ENCODE measurements at regions not wholly inside any gene's neighbourhood (a gene's known extent, or its start where the extent isn't known, plus 50 kb on each side); places are given as distances from the start of the nearest gene placed in this dataset.

DNA sequence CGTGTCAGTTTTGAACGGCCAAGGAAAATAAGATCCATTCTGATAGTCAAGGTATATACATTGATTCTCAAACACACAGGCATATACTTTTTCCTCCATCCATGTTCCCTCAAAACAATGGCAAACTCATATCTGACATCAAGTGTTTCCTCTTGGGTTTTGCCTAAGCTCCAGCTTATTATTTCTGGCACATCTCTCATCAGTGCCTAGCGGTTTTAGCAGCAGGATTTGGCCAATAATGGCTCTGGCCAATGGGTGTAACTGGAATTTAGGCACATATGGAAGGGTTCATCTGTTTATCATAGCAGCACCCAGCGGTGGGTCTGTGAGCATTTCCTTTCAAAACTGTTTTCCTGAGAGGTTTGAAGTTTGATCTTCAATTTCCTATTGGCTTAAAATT lies 161.6 kb upstream of the TLL1 start:
- H4K20me1 ChIP-seq (ENCODE audit: insufficient read depth): no peaks in the 10 kb centered on the region
- intact Hi-C loops (cut with micrococcal nuclease): no loop called here
- peaks cover 4 to 8% of the 10 kb centered on the region in 2 experiments; a peak in 2 of 4 replicates for H3K4me1 ChIP-seq (ENCODE audit: control insufficient read depth in 1 of 2, insufficient read depth in 2 of 2, low read length in 2 of 2)
- H3K9me3 ChIP-seq (ENCODE audit: control insufficient read depth in 1 of 2, insufficient read depth in 1 of 2, low read depth in 1 of 2, low read length in 2 of 2): no peaks in the 10 kb centered on the region
- ChIA-PET RAD21 (ENCODE audit: low non-redundant PET in 1 of 2, low total read pairs in 2 of 2, uncharacterized antibody in 2 of 2, unreplicated experiment in 2 of 2) (no interaction called here), POLR2A (no interaction called here), CTCF (no interaction called here)
- no peak overlapping the region for H2AFZ ChIP-seq (ENCODE audit: low read depth, low read length, poor library complexity, severe bottlenecking)
- ATAC-seq (no peak), DNase-seq (ENCODE audit: low read depth, low spot score) (no peak)
- H3K27ac ChIP-seq (ENCODE audit: low read depth, low read length): no peak overlapping the region
- no peaks in the 10 kb centered on the region for H3K79me2 ChIP-seq (ENCODE audit: insufficient read depth, low read length)
- 0 out of 2 replicates have a peak, but pooled peaks cover 8% of the 10 kb centered on the region for H3K9me2 ChIP-seq (ENCODE audit: insufficient read depth)
- no peak overlapping the region for H3K4me3 ChIP-seq (replicated peaks in 1 of 2; ENCODE audit: low read depth in 1 of 2, low read length in 2 of 2)
- BruUV-seq (replicated peaks): no TSS peak
- no peaks in the 10 kb centered on the region for H3K36me3 ChIP-seq (ENCODE audit: control insufficient read depth in 1 of 2, insufficient read depth in 2 of 2, low read length in 2 of 2)
- TF ChIP-seq RAD21 (IDR thresholded peaks at IDR 0.05; ENCODE audit: low read depth) (no peak), SRF (IDR thresholded peaks at IDR 0.05; ENCODE audit: low read depth) (no peak), SIN3A (IDR thresholded peaks at IDR 0.05; ENCODE audit: low read depth) (no peak), ZNF274 (IDR thresholded peaks at IDR 0.05; ENCODE audit: low read depth, low read length) (no peak)
- TF ChIP-seq, protein P1, sequence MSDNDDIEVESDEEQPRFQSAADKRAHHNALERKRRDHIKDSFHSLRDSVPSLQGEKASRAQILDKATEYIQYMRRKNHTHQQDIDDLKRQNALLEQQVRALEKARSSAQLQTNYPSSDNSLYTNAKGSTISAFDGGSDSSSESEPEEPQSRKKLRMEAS (IDR thresholded peaks at IDR 0.05): no peak
- TF ChIP-seq, protein P2, sequence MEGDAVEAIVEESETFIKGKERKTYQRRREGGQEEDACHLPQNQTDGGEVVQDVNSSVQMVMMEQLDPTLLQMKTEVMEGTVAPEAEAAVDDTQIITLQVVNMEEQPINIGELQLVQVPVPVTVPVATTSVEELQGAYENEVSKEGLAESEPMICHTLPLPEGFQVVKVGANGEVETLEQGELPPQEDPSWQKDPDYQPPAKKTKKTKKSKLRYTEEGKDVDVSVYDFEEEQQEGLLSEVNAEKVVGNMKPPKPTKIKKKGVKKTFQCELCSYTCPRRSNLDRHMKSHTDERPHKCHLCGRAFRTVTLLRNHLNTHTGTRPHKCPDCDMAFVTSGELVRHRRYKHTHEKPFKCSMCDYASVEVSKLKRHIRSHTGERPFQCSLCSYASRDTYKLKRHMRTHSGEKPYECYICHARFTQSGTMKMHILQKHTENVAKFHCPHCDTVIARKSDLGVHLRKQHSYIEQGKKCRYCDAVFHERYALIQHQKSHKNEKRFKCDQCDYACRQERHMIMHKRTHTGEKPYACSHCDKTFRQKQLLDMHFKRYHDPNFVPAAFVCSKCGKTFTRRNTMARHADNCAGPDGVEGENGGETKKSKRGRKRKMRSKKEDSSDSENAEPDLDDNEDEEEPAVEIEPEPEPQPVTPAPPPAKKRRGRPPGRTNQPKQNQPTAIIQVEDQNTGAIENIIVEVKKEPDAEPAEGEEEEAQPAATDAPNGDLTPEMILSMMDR (IDR thresholded peaks at IDR 0.05 in 2 of 3, conservative IDR thresholded peaks at IDR 0.05 in 1 of 3; ENCODE audit: borderline replicate concordance in 1 of 3, insufficient read depth in 1 of 3, low read depth in 2 of 3, low read length in 2 of 3): no peak
- TF ChIP-seq, protein P3, sequence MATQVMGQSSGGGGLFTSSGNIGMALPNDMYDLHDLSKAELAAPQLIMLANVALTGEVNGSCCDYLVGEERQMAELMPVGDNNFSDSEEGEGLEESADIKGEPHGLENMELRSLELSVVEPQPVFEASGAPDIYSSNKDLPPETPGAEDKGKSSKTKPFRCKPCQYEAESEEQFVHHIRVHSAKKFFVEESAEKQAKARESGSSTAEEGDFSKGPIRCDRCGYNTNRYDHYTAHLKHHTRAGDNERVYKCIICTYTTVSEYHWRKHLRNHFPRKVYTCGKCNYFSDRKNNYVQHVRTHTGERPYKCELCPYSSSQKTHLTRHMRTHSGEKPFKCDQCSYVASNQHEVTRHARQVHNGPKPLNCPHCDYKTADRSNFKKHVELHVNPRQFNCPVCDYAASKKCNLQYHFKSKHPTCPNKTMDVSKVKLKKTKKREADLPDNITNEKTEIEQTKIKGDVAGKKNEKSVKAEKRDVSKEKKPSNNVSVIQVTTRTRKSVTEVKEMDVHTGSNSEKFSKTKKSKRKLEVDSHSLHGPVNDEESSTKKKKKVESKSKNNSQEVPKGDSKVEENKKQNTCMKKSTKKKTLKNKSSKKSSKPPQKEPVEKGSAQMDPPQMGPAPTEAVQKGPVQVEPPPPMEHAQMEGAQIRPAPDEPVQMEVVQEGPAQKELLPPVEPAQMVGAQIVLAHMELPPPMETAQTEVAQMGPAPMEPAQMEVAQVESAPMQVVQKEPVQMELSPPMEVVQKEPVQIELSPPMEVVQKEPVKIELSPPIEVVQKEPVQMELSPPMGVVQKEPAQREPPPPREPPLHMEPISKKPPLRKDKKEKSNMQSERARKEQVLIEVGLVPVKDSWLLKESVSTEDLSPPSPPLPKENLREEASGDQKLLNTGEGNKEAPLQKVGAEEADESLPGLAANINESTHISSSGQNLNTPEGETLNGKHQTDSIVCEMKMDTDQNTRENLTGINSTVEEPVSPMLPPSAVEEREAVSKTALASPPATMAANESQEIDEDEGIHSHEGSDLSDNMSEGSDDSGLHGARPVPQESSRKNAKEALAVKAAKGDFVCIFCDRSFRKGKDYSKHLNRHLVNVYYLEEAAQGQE (IDR thresholded peaks at IDR 0.05; ENCODE audit: low read depth): no peak
- no peak overlapping the region for H3K4me2 ChIP-seq (ENCODE audit: low read length)
- H3K27me3 ChIP-seq (ENCODE audit: insufficient read depth, low read length): no peaks in the 10 kb centered on the region
- H3K9ac ChIP-seq (ENCODE audit: low read length): no peak overlapping the region
